Liver (tissue), 8 donors: ENCODE measurements at regions not wholly inside any gene's neighbourhood (a gene's known extent, or its start where the extent isn't known, plus 50 kb on each side); places are given as distances from the start of the nearest gene placed in this dataset.

Source experiments
- DNase-seq: peaks from one replicate; pipeline ENCODE4 v3.0.0-alpha.2; 2017; ENCODE audit warnings: low spot score
- H3K27ac ChIP-seq, 2 donors: one replicate each; pipeline ENCODE4 v1.7.0; 2013; ENCODE audit warnings: inconsistent platforms in 2 of 2, low read length in 2 of 2, control low read depth in 1 of 2, low read depth in 1 of 2, mild to moderate bottlenecking in 1 of 2
- H3K27me3 ChIP-seq, 4 donors: one replicate each; pipeline versions ENCODE4 v1.6.1 to v1.7.0; 2013; ENCODE audit warnings: low read length in 3 of 4, inconsistent platforms in 1 of 4, mild to moderate bottlenecking in 1 of 4, moderate library complexity in 1 of 4; ENCODE audit not compliant: control insufficient read depth in 4 of 4, insufficient read depth in 4 of 4
- H3K36me3 ChIP-seq, 4 donors: one replicate each; pipeline versions ENCODE4 v1.6.1 to v1.7.0; 2013; ENCODE audit warnings: low read length in 3 of 4, mild to moderate bottlenecking in 3 of 4, low read depth in 1 of 4, moderate library complexity in 1 of 4; ENCODE audit not compliant: control insufficient read depth in 4 of 4, insufficient read depth in 3 of 4
- H3K4me1 ChIP-seq, 4 donors: one replicate each; pipeline versions ENCODE4 v1.6.1 to v1.7.0; 2013; ENCODE audit warnings: low read length in 3 of 4, mild to moderate bottlenecking in 3 of 4, moderate library complexity in 1 of 4; ENCODE audit not compliant: control insufficient read depth in 4 of 4, insufficient read depth in 4 of 4
- H3K4me3 ChIP-seq, 3 donors: one replicate each; pipeline versions ENCODE4 v1.6.1 to v1.7.0; 2013; ENCODE audit warnings: low read length in 3 of 3, control low read depth in 1 of 3, low read depth in 1 of 3, mild to moderate bottlenecking in 1 of 3
- H3K9ac ChIP-seq, 2 donors: one replicate each; pipeline ENCODE4 v1.7.0; 2013; ENCODE audit warnings: low read length in 2 of 2, mild to moderate bottlenecking in 2 of 2, moderate library complexity in 2 of 2, control low read depth in 1 of 2, low read depth in 1 of 2
- H3K9me3 ChIP-seq, 4 donors: one replicate each; pipeline versions ENCODE4 v1.6.1 to v1.7.0; 2013; ENCODE audit warnings: low read length in 3 of 4; ENCODE audit not compliant: control insufficient read depth in 4 of 4
- ATF3 ChIP-seq: IDR thresholded peaks from 2 replicates; pipeline ENCODE4 v1.6.1; 2016; ENCODE audit warnings: antibody characterized with exemption
- CTCF ChIP-seq: fragments of 150-350 bp; IDR thresholded peaks from 2 replicates; pipeline ENCODE4 v1.5.1; 2017; ENCODE audit warnings: improper control_type of control experiment, low read depth, low read length; ENCODE audit not compliant: missing input control
- EGR1 ChIP-seq, 2 donors: IDR thresholded peaks; 2 replicates each; pipeline ENCODE4 v1.6.1; 2016 to 2018; ENCODE audit warnings: antibody characterized with exemption in 2 of 2, low read depth in 2 of 2
- FOXA1 ChIP-seq: IDR thresholded peaks from 2 replicates; pipeline ENCODE4 v1.6.1; 2016; ENCODE audit warnings: antibody characterized with exemption
- FOXA2 ChIP-seq: IDR thresholded peaks from 2 replicates; pipeline ENCODE4 v1.6.1; 2016; ENCODE audit warnings: antibody characterized with exemption
- GABPA ChIP-seq, 2 donors: IDR thresholded peaks in 1 of 2; conservative IDR thresholded peaks in 1 of 2; 2 replicates each; pipeline ENCODE4 v1.6.1; 2016; ENCODE audit warnings: antibody characterized with exemption in 2 of 2, mild to moderate bottlenecking in 1 of 2, moderate library complexity in 1 of 2
- HNF4A ChIP-seq, 2 donors: conservative IDR thresholded peaks; 2 replicates each; pipeline ENCODE4 v1.6.1; 2016; ENCODE audit warnings: antibody characterized with exemption in 2 of 2, mild to moderate bottlenecking in 2 of 2
- HNF4G ChIP-seq: IDR thresholded peaks from 2 replicates; pipeline ENCODE4 v1.6.1; 2016; ENCODE audit warnings: antibody characterized with exemption
- JUND ChIP-seq, 2 donors: IDR thresholded peaks; 2 replicates each; pipeline ENCODE4 v1.6.1; 2016; ENCODE audit warnings: antibody characterized with exemption in 2 of 2
- MAX ChIP-seq: IDR thresholded peaks from 2 replicates; pipeline ENCODE4 v1.6.1; 2016; ENCODE audit warnings: antibody characterized with exemption
- NR2F2 ChIP-seq: IDR thresholded peaks from 2 replicates; pipeline ENCODE4 v1.6.1; 2016; ENCODE audit warnings: antibody characterized with exemption
- RAD21 ChIP-seq, 2 donors: IDR thresholded peaks; 2 replicates each; pipeline ENCODE4 v1.6.1; 2016; ENCODE audit warnings: antibody characterized with exemption in 2 of 2, mild to moderate bottlenecking in 2 of 2
- REST ChIP-seq: IDR thresholded peaks from 2 replicates; pipeline ENCODE4 v1.6.1; 2016; ENCODE audit warnings: antibody characterized with exemption, mild to moderate bottlenecking
- SP1 ChIP-seq: IDR thresholded peaks from 2 replicates; pipeline ENCODE4 v1.6.1; 2018; ENCODE audit warnings: antibody characterized with exemption, mild to moderate bottlenecking
- TAF1 ChIP-seq: conservative IDR thresholded peaks from 2 replicates; pipeline ENCODE4 v1.6.1; 2016; ENCODE audit warnings: antibody characterized with exemption, mild to moderate bottlenecking
- YY1 ChIP-seq: IDR thresholded peaks from 2 replicates; pipeline ENCODE4 v1.6.1; 2016; ENCODE audit warnings: antibody characterized with exemption, mild to moderate bottlenecking
- WGBS: extraction: QIAGEN DNeasy Blood & Tissue Kit; methylation state at CpG from one replicate; pipeline ENCODE4 v1.1.7; 2013; 5-methylcytosine and 5-hydroxymethylcytosine counted together
- TF ChIP-seq, protein P1 (sequence below): IDR thresholded peaks from 2 replicates; pipeline ENCODE4 v1.6.1; 2016; ENCODE audit warnings: antibody characterized with exemption
- donor health status: healthy.
- donor health status: healthy.
- donor health status: healthy.
- donor health status: healthy.
- donor health status: healthy.

DNA sequence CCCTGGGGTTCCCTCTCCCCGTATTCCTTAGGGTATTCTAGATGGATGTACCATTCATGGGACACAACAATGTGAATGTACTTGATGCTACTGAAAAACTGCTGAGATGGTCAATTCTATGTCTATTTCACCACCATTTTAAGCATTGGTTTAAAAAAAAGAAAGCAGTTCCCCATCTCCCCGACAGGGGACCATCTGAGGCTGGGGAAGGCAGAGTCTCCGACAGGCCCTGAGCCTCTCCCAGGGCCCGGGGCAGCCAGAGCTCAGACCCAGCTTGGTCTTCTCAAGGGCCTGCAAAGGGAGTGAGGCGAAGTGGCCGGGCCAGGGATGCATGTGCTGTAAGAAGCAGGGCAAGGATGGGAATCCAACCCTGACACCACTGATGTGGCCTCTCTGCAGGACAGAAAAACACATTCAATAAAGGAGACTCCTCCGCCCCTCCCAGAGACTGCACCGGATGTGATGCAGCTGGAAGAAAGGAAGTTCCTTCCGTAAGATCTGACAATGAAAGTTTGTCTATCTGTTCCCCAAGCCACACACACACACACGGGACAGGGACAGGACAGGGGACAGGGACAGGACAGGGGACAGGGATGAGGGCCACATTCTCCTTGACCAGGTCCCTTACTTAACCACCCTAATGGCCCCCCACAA is 234.1 kb downstream of the BCL11B start:
- H3K9ac ChIP-seq: no peak overlapping the region
- no peak overlapping the region for H3K27ac ChIP-seq
- H3K4me1 ChIP-seq: no peaks in the 10 kb centered on the region
- H3K9me3 ChIP-seq: no peaks in the 10 kb centered on the region
- H3K4me3 ChIP-seq: no peak overlapping the region
- no peak for DNase-seq
- TF ChIP-seq SP1: no peak
- TF ChIP-seq NR2F2: no peak
- TF ChIP-seq EGR1 (IDR thresholded peaks at IDR 0.05; ENCODE audit: low read depth in 2 of 2): no peak
- TF ChIP-seq REST: no peak
- no peak for TF ChIP-seq RAD21 (IDR thresholded peaks at IDR 0.05)
- no peak for TF ChIP-seq TAF1
- TF ChIP-seq HNF4G: no peak
- TF ChIP-seq GABPA (IDR thresholded peaks at IDR 0.05 in 1 of 2, conservative IDR thresholded peaks at IDR 0.05 in 1 of 2): no peak
- TF ChIP-seq FOXA2: no peak
- TF ChIP-seq YY1: no peak
- TF ChIP-seq HNF4A (conservative IDR thresholded peaks at IDR 0.05): no peak
- no peak for TF ChIP-seq JUND (IDR thresholded peaks at IDR 0.05)
- TF ChIP-seq, protein P1, sequence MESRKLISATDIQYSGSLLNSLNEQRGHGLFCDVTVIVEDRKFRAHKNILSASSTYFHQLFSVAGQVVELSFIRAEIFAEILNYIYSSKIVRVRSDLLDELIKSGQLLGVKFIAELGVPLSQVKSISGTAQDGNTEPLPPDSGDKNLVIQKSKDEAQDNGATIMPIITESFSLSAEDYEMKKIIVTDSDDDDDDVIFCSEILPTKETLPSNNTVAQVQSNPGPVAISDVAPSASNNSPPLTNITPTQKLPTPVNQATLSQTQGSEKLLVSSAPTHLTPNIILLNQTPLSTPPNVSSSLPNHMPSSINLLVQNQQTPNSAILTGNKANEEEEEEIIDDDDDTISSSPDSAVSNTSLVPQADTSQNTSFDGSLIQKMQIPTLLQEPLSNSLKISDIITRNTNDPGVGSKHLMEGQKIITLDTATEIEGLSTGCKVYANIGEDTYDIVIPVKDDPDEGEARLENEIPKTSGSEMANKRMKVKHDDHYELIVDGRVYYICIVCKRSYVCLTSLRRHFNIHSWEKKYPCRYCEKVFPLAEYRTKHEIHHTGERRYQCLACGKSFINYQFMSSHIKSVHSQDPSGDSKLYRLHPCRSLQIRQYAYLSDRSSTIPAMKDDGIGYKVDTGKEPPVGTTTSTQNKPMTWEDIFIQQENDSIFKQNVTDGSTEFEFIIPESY: no peak
- no peak for TF ChIP-seq ATF3
- no peak for TF ChIP-seq MAX
- TF ChIP-seq FOXA1: no peak
- no peak for TF ChIP-seq CTCF
- H3K27me3 ChIP-seq: no peaks in the 10 kb centered on the region
- 66% methylated on average over 10 of the region's 10 CpGs for WGBS
- no peaks in the 10 kb centered on the region for H3K36me3 ChIP-seq
